GM12892 (cell line): ENCODE measurements at regions not wholly inside any gene's neighbourhood (a gene's known extent, or its start where the extent isn't known, plus 50 kb on each side); places are given as distances from the start of the nearest gene placed in this dataset.

Experiments
- DNase-seq: peaks from one replicate; pipeline ENCODE4 v3.0.0; 2011; ENCODE audit not compliant: insufficient read length
- FAIRE-seq: peaks from 2 replicates; lab custom pipeline; 2011; peaks lifted over from hg19 to GRCh38; lab: Jason Lieb, UNC
- POLR2A ChIP-seq: IDR thresholded peaks from 2 replicates; pipeline ENCODE4 v1.6.1; 2011; ENCODE audit warnings: low read depth, low read length, control low read depth
- POLR2AphosphoS5 ChIP-seq: IDR thresholded peaks from 2 replicates; pipeline ENCODE4 v1.6.1; 2011; ENCODE audit warnings: low read depth, low read length, control low read depth
- TAF1 ChIP-seq: IDR thresholded peaks from 2 replicates; pipeline ENCODE4 v1.6.1; 2011; ENCODE audit warnings: low read depth, mild to moderate bottlenecking, control low read depth, low read length, borderline replicate concordance

DNA sequence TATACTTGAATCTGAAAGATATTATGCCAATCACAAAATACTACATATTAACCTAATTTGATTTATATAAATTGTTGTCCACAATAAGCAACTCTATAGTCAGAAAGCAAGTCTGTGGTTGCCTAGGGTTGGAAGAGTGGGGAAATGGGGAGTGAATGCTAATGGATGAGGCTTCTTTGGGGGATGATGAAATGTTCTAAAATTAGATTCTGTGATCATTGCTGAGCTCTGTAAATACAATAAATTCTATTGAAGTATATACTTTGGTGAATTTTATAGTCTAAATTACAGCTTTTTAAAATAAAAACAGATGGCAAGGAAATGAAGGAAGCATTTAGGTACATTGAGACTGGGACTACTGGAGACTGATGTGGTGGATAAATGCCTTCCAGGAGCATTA is 275.5 kb downstream of the MBD2 start:
- FAIRE-seq = no peak

DNA sequence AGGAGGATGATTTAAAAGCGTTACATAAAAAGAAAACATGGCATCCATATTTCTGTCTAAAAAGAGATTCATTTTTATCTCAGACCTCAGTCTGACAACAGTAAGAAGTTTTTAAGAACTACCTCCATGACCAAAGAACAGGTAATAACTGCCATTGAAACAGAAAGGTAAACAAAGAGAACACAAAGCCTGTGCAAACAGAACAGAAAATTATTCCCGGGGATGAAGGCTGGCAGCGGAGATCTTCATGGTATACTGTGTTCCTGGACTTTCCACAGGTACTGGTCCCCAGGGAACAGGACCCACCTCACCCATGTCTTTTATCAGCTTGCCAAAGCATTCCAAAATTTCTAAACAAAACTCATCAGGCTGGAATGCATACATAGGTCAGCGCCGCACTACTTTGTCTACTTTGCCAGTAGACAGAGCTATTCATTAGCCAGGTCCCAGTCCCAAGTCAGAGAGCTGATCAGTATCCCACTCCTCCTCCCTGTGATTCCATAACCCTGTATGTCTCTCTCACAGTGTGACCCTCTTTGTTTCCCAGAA is 277.3 kb downstream of the MBD2 start:
- FAIRE-seq = no peak
- no peak for TF ChIP-seq POLR2A
- no peak for TF ChIP-seq POLR2AphosphoS5
- TF ChIP-seq TAF1 = no peak
- DNase-seq = no peak

More for the DNA sequence above, 275.5 kb downstream of the MBD2 start:
- TF ChIP-seq POLR2AphosphoS5 (no peak), TAF1 (no peak), POLR2A (no peak)
- no peak for DNase-seq

DNA sequence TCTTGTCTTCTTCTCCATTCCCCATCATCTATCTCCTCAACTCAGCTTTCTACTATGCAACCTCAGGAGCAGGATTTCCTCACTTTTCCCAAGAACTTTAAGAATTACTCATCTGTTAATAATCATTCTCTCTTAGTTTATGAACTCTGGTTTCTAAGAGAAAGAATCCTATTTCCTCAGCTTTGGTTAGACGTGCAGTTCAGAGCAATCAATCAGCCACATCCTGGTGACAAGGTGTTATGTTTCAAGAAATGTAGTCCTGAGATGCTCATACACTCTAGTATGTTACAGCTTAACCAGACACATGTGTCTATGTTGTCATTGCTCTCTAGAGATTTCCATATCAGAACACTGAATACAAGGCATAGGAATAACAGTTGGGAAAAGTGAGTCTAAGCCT is 277.9 kb downstream of the MBD2 start:
- FAIRE-seq = no peak
- TF ChIP-seq POLR2A (no peak), TAF1 (no peak), POLR2AphosphoS5 (no peak)
- no peak for DNase-seq

DNA sequence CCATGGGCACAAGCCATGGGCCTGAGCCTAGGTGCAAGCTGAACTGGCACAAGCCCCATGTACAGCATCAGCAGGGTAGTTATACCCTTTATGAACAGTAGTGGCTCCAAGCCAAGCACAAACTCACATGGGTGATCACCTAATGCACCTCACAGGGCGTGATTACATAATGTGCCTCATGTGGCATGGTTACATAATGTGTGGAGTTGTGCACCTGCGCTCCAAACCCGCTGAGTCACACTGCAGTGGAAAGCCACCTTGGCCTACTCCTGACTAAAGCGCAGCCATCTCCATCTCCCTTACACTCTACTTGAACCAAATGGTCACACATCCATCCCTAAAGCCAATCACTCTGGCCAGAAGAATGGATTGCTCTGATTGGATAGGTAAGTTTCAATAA is 279.7 kb downstream of the MBD2 start:
- DNase-seq (no peak), FAIRE-seq (no peak)
- TF ChIP-seq POLR2A = no peak
- TF ChIP-seq POLR2AphosphoS5 = no peak
- TF ChIP-seq TAF1 = no peak

DNA sequence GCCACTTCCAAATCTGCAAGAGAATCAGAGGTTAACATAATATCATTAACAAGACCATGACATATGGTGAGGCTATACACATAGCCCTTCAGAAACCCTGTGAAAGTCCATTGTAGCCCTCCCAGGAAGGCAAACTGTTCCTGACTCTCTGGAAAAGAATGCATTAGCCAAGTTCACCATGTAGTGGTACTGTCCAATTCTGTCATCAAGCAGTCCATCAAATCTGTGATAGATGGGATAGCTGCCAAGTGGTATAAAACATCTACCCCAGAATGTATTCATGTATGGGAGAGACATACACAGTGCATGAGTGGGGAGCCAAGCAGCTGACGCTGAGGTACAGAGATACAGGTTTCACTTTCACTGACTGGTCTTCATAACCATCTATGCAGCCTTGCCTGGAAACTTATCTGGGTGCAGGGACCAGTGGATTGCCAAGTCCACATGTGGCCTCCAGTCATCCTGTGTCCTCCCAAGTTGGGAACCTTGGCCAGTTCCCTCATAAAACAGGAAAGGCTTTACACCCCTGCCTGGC is 281.1 kb downstream of the MBD2 start:
- FAIRE-seq (no peak), DNase-seq (no peak)
- no peak for TF ChIP-seq POLR2AphosphoS5
- TF ChIP-seq POLR2A = no peak
- no peak for TF ChIP-seq TAF1

DNA sequence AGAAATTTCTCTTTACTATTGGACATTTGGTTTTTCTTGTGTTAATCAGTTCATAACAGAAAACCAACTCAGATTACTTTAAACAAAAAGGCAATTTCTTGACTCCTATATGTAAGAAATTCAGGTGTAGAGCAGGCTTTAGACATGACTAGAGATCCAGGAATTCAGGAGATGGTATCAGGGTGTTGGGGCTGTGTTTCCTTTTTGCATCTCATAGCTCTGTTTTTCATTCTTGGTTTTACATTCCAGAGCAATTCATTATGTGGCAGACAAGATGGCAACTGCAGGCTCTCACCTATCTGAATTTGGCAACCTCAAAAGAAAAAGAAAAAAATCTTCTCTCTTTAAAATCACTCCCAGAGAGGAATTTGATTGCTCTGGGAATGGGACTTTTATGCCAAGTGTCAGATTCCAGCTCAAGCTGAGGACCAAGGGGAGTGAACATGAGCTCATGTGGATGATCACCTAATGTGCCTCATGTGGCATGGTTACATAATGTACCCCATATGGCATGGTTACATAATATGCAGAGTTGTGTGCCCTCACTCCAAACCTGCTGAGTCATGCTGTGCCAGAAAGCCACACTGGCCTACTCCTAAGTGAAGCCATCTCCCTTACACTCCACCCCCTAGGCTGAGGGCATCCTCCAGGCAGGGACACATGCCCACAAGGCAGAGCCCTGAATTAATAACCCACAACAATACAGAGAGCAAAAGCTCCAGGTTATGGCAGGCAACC is 282.7 kb downstream of the MBD2 start:
- FAIRE-seq (no peak), DNase-seq (no peak)
- TF ChIP-seq POLR2A (no peak), POLR2AphosphoS5 (no peak), TAF1 (no peak)

DNA sequence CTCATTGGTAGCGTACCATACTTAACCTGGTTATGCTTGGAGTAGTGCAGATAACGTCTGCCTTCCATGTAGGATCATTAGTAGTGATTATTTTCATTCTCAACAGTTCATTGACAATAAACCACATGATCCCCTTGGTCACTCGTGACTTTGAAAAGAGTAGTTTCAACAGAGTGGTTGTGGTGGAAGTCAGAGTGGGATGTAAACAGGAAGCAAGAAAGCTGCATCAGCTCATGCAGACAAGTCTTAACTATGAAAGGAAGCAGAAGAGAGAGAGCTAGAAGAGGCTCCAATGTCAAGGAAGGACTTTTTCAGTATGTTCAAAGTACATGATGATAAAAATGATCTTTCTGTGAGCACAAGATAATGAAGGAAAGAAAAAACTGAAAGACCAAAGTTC is 287.4 kb downstream of the MBD2 start:
- FAIRE-seq = no peak
- TF ChIP-seq TAF1 = no peak
- TF ChIP-seq POLR2AphosphoS5 = no peak
- no peak for TF ChIP-seq POLR2A
- DNase-seq = no peak

DNA sequence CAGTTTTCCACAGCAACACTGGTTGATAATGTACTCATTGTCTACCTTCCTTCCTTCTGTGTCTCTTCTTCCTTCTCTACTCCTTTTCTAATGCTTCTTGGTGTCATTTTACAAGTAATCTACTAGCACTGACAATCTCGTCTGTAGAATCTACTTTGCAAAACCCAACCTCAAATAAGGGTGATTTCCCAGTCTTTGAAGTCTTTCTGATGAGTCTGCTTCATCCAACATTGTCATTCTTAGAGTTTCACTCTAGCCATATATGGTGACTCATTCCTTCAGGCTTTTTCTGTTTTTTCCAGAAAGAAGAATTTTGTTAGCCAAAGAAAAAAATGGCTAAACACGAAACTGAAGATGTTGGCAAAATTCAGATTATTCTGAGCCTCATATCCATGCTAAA is 288.7 kb downstream of the MBD2 start:
- DNase-seq (no peak), FAIRE-seq (no peak)
- no peak for TF ChIP-seq POLR2AphosphoS5
- TF ChIP-seq POLR2A = no peak
- no peak for TF ChIP-seq TAF1

DNA sequence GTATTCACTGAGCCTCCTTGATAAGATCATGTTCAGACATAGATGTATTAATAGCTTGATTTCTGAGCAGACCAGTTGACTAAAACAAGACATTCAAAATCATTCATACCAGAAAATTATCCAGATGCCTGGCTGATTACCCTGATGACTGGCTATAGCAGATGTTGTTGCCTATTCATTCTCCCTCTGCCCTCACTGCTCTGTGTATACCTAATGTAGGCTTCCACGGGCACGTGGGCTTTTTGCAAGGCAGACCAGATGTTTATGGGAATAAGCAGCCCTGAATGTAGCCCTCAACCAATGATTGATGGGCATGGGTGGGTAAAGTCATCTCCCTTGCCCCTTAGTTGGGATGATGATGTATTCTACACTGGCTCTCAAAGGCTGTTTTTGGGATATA is 289.1 kb downstream of the MBD2 start:
- FAIRE-seq (no peak), DNase-seq (no peak)
- TF ChIP-seq POLR2A = no peak
- TF ChIP-seq POLR2AphosphoS5 = no peak
- TF ChIP-seq TAF1 = no peak

DNA sequence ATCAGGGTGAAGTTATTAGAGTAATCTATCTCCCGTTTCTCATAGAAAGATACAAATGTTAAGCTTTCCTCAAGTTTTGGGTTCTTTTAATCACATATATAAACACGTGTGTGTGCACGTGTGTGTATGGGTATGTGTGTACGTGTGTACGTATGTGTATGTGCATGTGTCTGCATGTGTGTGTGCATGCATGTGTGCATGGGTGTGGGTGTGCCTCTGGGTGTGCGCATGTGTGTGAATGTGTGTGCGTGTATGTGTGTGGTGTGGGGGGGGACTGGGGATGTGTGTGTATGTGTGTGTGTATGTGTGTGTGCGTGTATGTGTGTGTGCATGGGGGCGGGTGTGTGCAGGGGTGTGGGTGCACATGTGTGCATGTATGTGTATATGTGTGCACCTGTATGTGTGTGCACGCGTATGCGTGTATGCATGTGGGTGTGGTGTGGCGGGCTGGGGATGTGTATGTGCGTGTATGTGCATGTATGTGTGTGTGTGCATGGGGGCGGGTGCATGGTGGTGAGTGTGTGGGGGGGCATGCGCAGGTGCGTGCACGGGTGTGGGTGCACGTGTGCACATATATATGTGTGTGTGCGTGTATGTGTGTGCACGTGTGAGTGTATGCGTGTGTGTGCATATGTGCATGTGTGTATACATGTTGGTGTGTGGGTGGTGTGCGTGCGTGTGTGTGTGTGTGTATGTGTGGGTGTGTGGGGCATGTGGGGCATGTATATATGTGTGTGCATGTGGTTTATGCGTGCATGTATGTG is 304.0 kb downstream of the MBD2 start:
- FAIRE-seq = peak; percentile 33
- no peak for DNase-seq
- TF ChIP-seq POLR2AphosphoS5 = no peak
- TF ChIP-seq POLR2A = no peak
- TF ChIP-seq TAF1 = no peak

DNA sequence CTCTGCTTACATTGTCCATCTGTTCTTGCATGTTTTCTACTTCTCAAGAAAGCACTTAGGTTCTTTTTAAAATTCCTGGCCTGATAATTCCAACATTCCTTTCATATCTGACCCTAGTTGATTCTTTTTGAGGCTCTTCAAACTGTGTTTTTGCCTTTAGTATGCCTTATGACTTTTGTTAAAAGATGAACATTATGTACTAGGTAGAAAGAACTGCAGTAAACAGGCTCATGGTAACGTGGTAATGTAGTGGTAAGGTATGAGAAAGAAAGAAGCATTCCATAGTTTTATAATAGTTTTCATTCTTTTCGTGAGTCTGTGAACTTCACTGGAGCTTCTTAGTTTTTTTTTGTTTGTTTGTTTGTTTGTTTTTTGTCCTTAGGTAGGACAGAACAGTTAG is 306.4 kb downstream of the MBD2 start:
- DNase-seq (no peak), FAIRE-seq (no peak)
- TF ChIP-seq POLR2A = no peak
- TF ChIP-seq TAF1 = no peak
- no peak for TF ChIP-seq POLR2AphosphoS5
